ENCODE measurements at regions not wholly inside any gene's neighbourhood (a gene's known extent, or its start where the extent isn't known, plus 50 kb on each side); places are given as distances from the start of the nearest gene placed in this dataset.

GRCh38 chr7:54964136-54964535, 54.7 kb upstream of the EGFR start:
- peaks cover 2 to 23% (median 5%) of the 10 kb centered on the region in 7 donors for H3K9me3 Mint-ChIP-seq
- TF ChIP-seq CTCF (IDR thresholded peaks at IDR 0.05) = no peak
- H3K27ac Mint-ChIP-seq = no peak overlapping the region

DNA sequence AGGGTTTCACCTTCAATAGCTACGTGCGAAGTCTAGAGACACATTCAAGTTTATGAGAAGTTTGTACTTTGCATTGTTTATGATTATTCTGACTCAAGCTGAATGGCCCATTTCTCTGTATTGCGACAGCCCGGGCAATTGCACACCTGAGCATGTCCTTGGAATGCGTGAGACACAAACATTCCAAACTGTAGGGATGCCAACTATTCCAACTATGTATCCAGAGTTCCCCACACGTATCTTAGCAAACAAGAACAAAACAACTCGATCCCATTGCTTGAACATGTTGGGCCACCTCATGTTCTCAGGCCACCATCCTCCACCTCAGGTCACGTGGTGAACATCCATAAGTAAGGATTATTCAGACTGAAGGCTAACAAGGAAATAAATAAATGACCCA, 51.4 kb upstream of the EGFR start:
- Histone ChIP-seq H3K9ac (ENCODE audit: insufficient read depth, low read length, poor library complexity, severe bottlenecking) (no peak overlapping the region), H3K27ac (ENCODE audit: low read depth in 1 of 2, low read length in 2 of 2) (no peak overlapping the region), H3K36me3 (replicated peaks in 1 of 2; ENCODE audit: control insufficient read depth in 1 of 2, insufficient read depth in 2 of 2, low read length in 2 of 2) (no peaks in the 10 kb centered on the region), H3K79me2 (ENCODE audit: insufficient read depth, low read length) (no peaks in the 10 kb centered on the region), H4K20me1 (ENCODE audit: insufficient read depth, low read length) (no peaks in the 10 kb centered on the region), H3K4me2 (replicated peaks; ENCODE audit: extremely low read depth, low read length, poor library complexity, severe bottlenecking) (no peak overlapping the region), H2AFZ (ENCODE audit: insufficient read depth, low read depth, low read length, poor library complexity, severe bottlenecking) (no peak overlapping the region), H3K9me3 (replicated peaks in 1 of 2; ENCODE audit: control insufficient read depth in 1 of 2, insufficient read depth in 1 of 2, low read length in 2 of 2) (peaks cover 0 to 14% of the 10 kb centered on the region in 2 donors), H3K27me3 (ENCODE audit: control insufficient read depth in 2 of 2, insufficient read depth in 2 of 2, low read length in 2 of 2) (no peaks in the 10 kb centered on the region), H3K4me3 (replicated peaks in 1 of 3; ENCODE audit: low read depth in 2 of 3, low read length in 3 of 3) (no peak overlapping the region), H3K4me1 (ENCODE audit: control insufficient read depth in 1 of 2, insufficient read depth in 2 of 2, low read length in 2 of 2) (no peaks in the 10 kb centered on the region)
- H3K4me3 Mint-ChIP-seq = no peak overlapping the region
- H3K9me3 Mint-ChIP-seq = peaks cover 2 to 16% (median 8%) of the 10 kb centered on the region in 7 donors
- peaks cover 0 to 3% (median 0%) of the 10 kb centered on the region in 3 donors for H3K27me3 Mint-ChIP-seq (ENCODE audit: low read depth in 3 of 3)
- no peaks in the 10 kb centered on the region for H3K4me1 Mint-ChIP-seq
- intact Hi-C loops (cut with micrococcal nuclease) = no loop called here
- H3K27ac Mint-ChIP-seq = no peak overlapping the region
- no peaks in the 10 kb centered on the region for H3K36me3 Mint-ChIP-seq
- WGBS (ENCODE audit: insufficient coverage) = 80% methylated on average over 7 of the region's 8 CpGs
- no peak for DNase-seq
- TF ChIP-seq CTCF (IDR thresholded peaks at IDR 0.05) = no peak

More at GRCh38 chr7:54964136-54964535, 54.7 kb upstream of the EGFR start:
- Histone ChIP-seq H3K4me3 (replicated peaks in 1 of 3; ENCODE audit: low read depth in 2 of 3, low read length in 3 of 3) (no peak overlapping the region), H3K9me3 (replicated peaks in 1 of 2; ENCODE audit: control insufficient read depth in 1 of 2, insufficient read depth in 1 of 2, low read length in 2 of 2) (peaks cover 10 to 11% of the 10 kb centered on the region in 2 donors), H3K9ac (ENCODE audit: insufficient read depth, low read length, poor library complexity, severe bottlenecking) (no peak overlapping the region), H3K27ac (ENCODE audit: low read depth in 1 of 2, low read length in 2 of 2) (no peak overlapping the region), H2AFZ (ENCODE audit: insufficient read depth, low read depth, low read length, poor library complexity, severe bottlenecking) (no peak overlapping the region), H3K27me3 (ENCODE audit: control insufficient read depth in 2 of 2, insufficient read depth in 2 of 2, low read length in 2 of 2) (no peaks in the 10 kb centered on the region), H3K4me2 (replicated peaks; ENCODE audit: extremely low read depth, low read length, poor library complexity, severe bottlenecking) (no peak overlapping the region), H4K20me1 (ENCODE audit: insufficient read depth, low read length) (no peaks in the 10 kb centered on the region), H3K79me2 (ENCODE audit: insufficient read depth, low read length) (no peaks in the 10 kb centered on the region), H3K36me3 (replicated peaks in 1 of 2; ENCODE audit: control insufficient read depth in 1 of 2, insufficient read depth in 2 of 2, low read length in 2 of 2) (no peaks in the 10 kb centered on the region), H3K4me1 (ENCODE audit: control insufficient read depth in 1 of 2, insufficient read depth in 2 of 2, low read length in 2 of 2) (no peaks in the 10 kb centered on the region)
- no peaks in the 10 kb centered on the region for H3K4me1 Mint-ChIP-seq
- no peaks in the 10 kb centered on the region for H3K36me3 Mint-ChIP-seq
- H3K27me3 Mint-ChIP-seq (ENCODE audit: low read depth in 3 of 3) = peaks cover 0 to 3% (median 0%) of the 10 kb centered on the region in 3 donors
- intact Hi-C loops (cut with micrococcal nuclease) = no loop called here
- DNase-seq = no peak
- H3K4me3 Mint-ChIP-seq = no peak overlapping the region
- WGBS (ENCODE audit: insufficient coverage) = no CpG with 5 or more reads among the region's 1 CpG
